Stimulated activated naive B cell treated with anti-CD40 and anti-IgM and Interleukin-4, amounts not matched to agents 10 μg/mL and 1 μg/mL and 100 μg/mL, for 72 hours (primary cell): ENCODE measurements at regions not wholly inside any gene's neighbourhood (a gene's known extent, or its start where the extent isn't known, plus 50 kb on each side); places are given as distances from the start of the nearest gene placed in this dataset.
"Not testable (repeated sequence)": the region's sequence is repeated elsewhere in the genome, so short reads cannot be mapped to it uniquely, and the experiment has no call there.

Experiments
- ATAC-seq, 2 donors: fragments of 150-1000 bp; cut with Tn5 transposase; replicated peaks; 2 replicates each; pipeline ENCODE4 v1.10.0; 2021; ENCODE audit warnings: moderate library complexity in 1 of 2
- DNase-seq: peaks from one replicate; pipeline ENCODE4 v3.0.0; 2021
- H3K27ac Mint-ChIP-seq: one replicate; pipeline ENCODE4 v1.8.0; 2022; ENCODE audit warnings: mild to moderate bottlenecking, mixed read lengths
- H3K27me3 Mint-ChIP-seq, 2 donors: one replicate each; pipeline ENCODE4 v1.8.0; 2022; ENCODE audit warnings: mixed read lengths in 2 of 2
- H3K36me3 Mint-ChIP-seq, 2 donors: one replicate each; pipeline ENCODE4 v1.8.0; 2022; ENCODE audit warnings: mixed read lengths in 2 of 2, mild to moderate bottlenecking in 1 of 2
- H3K4me1 Mint-ChIP-seq, 2 donors: one replicate each; pipeline ENCODE4 v1.8.0; 2022; ENCODE audit warnings: mixed read lengths in 2 of 2, mild to moderate bottlenecking in 1 of 2
- H3K4me3 Mint-ChIP-seq, 2 donors: one replicate each; pipeline ENCODE4 v1.8.0; 2022; ENCODE audit warnings: mild to moderate bottlenecking in 2 of 2, mixed read lengths in 2 of 2, moderate library complexity in 1 of 2
- H3K9me3 Mint-ChIP-seq, 2 donors: one replicate each; pipeline ENCODE4 v1.8.0; 2022; ENCODE audit warnings: mixed read lengths in 2 of 2, mild to moderate bottlenecking in 1 of 2

GRCh38 chr5:86554638-86555037 lies 63.1 kb upstream of the COX7C start:
- Mint-ChIP-seq H3K4me3 (no peak overlapping the region), H3K9me3 (peaks cover 4 to 8% of the 10 kb centered on the region in 2 donors)
- no peak for ATAC-seq

GRCh38 chr5:86557920-86558319 lies 59.8 kb upstream of the COX7C start:
- Mint-ChIP-seq H3K4me3 (no peak overlapping the region), H3K27ac (no peak overlapping the region), H3K4me1 (no peaks in the 10 kb centered on the region), H3K27me3 (no peaks in the 10 kb centered on the region), H3K9me3 (peaks cover 4 to 8% of the 10 kb centered on the region in 2 donors), H3K36me3 (no peaks in the 10 kb centered on the region)
- ATAC-seq (no peak), DNase-seq (no peak)

More at GRCh38 chr5:86554638-86555037, 63.1 kb upstream of the COX7C start:
- Mint-ChIP-seq H3K36me3 (no peaks in the 10 kb centered on the region), H3K27ac (no peak overlapping the region), H3K4me1 (no peaks in the 10 kb centered on the region), H3K27me3 (no peaks in the 10 kb centered on the region)
- no peak for DNase-seq

GRCh38 chr5:86565197-86565789 lies 52.4 kb upstream of the COX7C start:
- Mint-ChIP-seq H3K4me1 (no peaks in the 10 kb centered on the region), H3K9me3 (peaks cover 0 to 2% of the 10 kb centered on the region in 2 donors), H3K27ac (no peak overlapping the region), H3K4me3 (no peak overlapping the region), H3K36me3 (no peaks in the 10 kb centered on the region), H3K27me3 (no peaks in the 10 kb centered on the region)
- ATAC-seq (peak; percentile 14 to 16), DNase-seq (no peak)

GRCh38 chr5:86566030-86566429 lies 51.7 kb upstream of the COX7C start:
- H3K27me3 Mint-ChIP-seq, H3K27ac Mint-ChIP-seq, DNase-seq, ATAC-seq, H3K4me1 Mint-ChIP-seq, H3K9me3 Mint-ChIP-seq, H3K36me3 Mint-ChIP-seq, H3K4me3 Mint-ChIP-seq: not testable (repeated sequence)
